ENCODE measurements at regions not wholly inside any gene's neighbourhood (a gene's known extent, or its start where the extent isn't known, plus 50 kb on each side); places are given as distances from the start of the nearest gene placed in this dataset.
"Not testable (repeated sequence)": the region's sequence is repeated elsewhere in the genome, so short reads cannot be mapped to it uniquely, and the experiment has no call there.

- not testable (repeated sequence) for DNase-seq
Measured at GRCh38 chr11:71723991-71724390, 109.0 kb upstream of the DEFB108B start.

GRCh38 chr11:71730748-71731147 lies 102.3 kb upstream of the DEFB108B start:
- not testable (repeated sequence) for DNase-seq

GRCh38 chr11:71734368-71734767 lies 98.6 kb upstream of the DEFB108B start:
- peak; percentile 42 to 47 for DNase-seq

GRCh38 chr11:71738317-71738716 lies 94.7 kb upstream of the DEFB108B start:
- DNase-seq = not testable (repeated sequence)

GRCh38 chr11:71743385-71743784 lies 89.6 kb upstream of the DEFB108B start:
- not testable (repeated sequence) for DNase-seq

GRCh38 chr11:71745656-71746055 lies 87.3 kb upstream of the DEFB108B start:
- DNase-seq = not testable (repeated sequence)

GRCh38 chr11:71746263-71746662 lies 86.7 kb upstream of the DEFB108B start:
- DNase-seq = not testable (repeated sequence)

GRCh38 chr11:71748965-71749620 lies 83.9 kb upstream of the DEFB108B start:
- not testable (repeated sequence) for DNase-seq

- DNase-seq = not testable (repeated sequence)
Measured at GRCh38 chr11:71750908-71751307, 82.1 kb upstream of the DEFB108B start.

- not testable (repeated sequence) for DNase-seq
Measured at GRCh38 chr11:71764695-71765491, 68.1 kb upstream of the DEFB108B start.

- not testable (repeated sequence) for DNase-seq
Measured at GRCh38 chr11:71767016-71767415, 66.0 kb upstream of the DEFB108B start.

- not testable (repeated sequence) for DNase-seq
Measured at GRCh38 chr11:71772193-71772592, 60.8 kb upstream of the DEFB108B start.

GRCh38 chr11:71774603-71775222 lies 58.3 kb upstream of the DEFB108B start:
- no peak for DNase-seq

- not testable (repeated sequence) for DNase-seq
Measured at GRCh38 chr11:71780116-71780515, 52.9 kb upstream of the DEFB108B start.

GRCh38 chr11:71780771-71781170 lies 52.2 kb upstream of the DEFB108B start:
- not testable (repeated sequence) for DNase-seq

- DNase-seq = not testable (repeated sequence)
Measured at GRCh38 chr11:71781491-71781890, 51.5 kb upstream of the DEFB108B start.

- not testable (repeated sequence) for DNase-seq
Measured at GRCh38 chr11:71782229-71782861, 50.7 kb upstream of the DEFB108B start.

- DNase-seq = not testable (repeated sequence)
Measured at GRCh38 chr11:71783191-71783590, 49.8 kb upstream of the DEFB108B start.
